SK-N-MC (cell line): ENCODE measurements at regions not wholly inside any gene's neighbourhood (a gene's known extent, or its start where the extent isn't known, plus 50 kb on each side); places are given as distances from the start of the nearest gene placed in this dataset.

Experiments used
- DNase-seq: peaks from one replicate; pipeline ENCODE4 v3.0.0-alpha.2; 2011; ENCODE audit warnings: low read depth, low spot score
- H3K27ac ChIP-seq: fragments of 200-600 bp; sonication (generic); 2 replicates; pipeline ENCODE4 v1.5.1; 2016; ENCODE audit warnings: mixed run types
- H3K36me3 ChIP-seq: fragments of 200-600 bp; sonication (generic); 2 replicates; pipeline ENCODE4 v1.6.1; 2017; ENCODE audit warnings: antibody characterized with exemption, low read length, mixed read lengths; ENCODE audit not compliant: insufficient read depth
- H3K4me3 ChIP-seq: fragments of 200-600 bp; sonication (generic); 2 replicates; pipeline ENCODE4 v1.5.1; 2016
- H3K9ac ChIP-seq: fragments of 200-600 bp; sonication (generic); 2 replicates; pipeline ENCODE4 v1.8.0; 2017; ENCODE audit warnings: mixed run types, mixed read lengths; ENCODE audit not compliant: insufficient read length
- H3K9me3 ChIP-seq: fragments of 200-600 bp; sonication (generic); 2 replicates; pipeline ENCODE4 v1.6.1; 2017; ENCODE audit warnings: low read depth, mild to moderate bottlenecking, antibody characterized with exemption, low read length, moderate library complexity, mixed read lengths
- EZH2 ChIP-seq: fragments of 200-600 bp; sonication (generic); IDR thresholded peaks from one replicate; pipeline ENCODE4 v1.6.1; 2017; ENCODE audit warnings: antibody characterized with exemption
- FOXP2 ChIP-seq: optimal IDR thresholded peaks from 2 replicates; pipeline ENCODE3; 2011; ENCODE audit warnings: mild to moderate bottlenecking, moderate library complexity; ENCODE audit not compliant: insufficient read depth; ENCODE audit errors: extremely low read length, control extremely low read depth
- POLR2AphosphoS5 ChIP-seq: IDR thresholded peaks from 2 replicates; pipeline ENCODE4 v1.6.1; 2012; ENCODE audit warnings: mild to moderate bottlenecking, low read depth, low read length, borderline replicate concordance

DNA sequence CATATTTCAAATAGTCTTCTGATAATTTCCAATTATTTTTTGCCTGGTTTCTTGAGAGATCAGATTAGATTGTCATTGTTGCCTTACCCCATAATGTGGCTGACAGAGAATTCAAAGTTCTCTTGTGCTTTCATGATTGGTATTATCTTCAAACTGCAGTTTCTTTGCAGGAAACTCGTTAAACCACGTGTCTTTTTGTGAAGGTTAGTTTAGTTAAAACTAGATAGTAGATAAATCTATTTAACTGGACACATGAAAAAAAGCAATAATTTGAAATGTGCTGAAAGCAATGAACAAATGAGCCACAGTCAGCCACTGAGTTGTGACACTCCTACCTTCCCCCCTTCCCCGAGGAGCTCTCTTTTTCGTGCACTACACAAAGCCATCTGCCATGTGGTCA is 327.5 kb upstream of the UMPS start:
- no peak overlapping the region for H3K4me3 ChIP-seq
- no peaks in the 10 kb centered on the region for H3K36me3 ChIP-seq
- no peaks in the 10 kb centered on the region for H3K9me3 ChIP-seq
- DNase-seq = no peak
- no peak overlapping the region for H3K27ac ChIP-seq
- H3K9ac ChIP-seq = no peak overlapping the region
- no peak for TF ChIP-seq POLR2AphosphoS5
- TF ChIP-seq EZH2 = no peak

DNA sequence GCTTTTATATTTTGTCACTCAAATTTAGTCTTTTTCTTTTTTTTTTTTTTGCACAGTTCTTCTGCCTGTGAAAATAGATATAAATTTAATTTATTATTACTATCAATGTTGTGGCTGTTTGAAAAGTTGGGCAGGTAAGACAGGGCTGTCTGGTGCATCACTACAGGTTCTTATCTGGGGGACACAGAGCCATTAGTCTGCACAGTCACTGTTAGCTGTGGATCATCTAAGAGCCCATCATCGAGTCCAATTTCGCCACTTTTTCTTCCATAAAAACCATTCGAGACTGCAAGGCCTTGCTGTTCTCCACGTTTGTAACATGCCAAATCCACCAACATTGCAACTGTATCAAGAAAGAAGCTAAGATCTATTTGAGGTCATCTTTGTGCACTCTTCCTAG is 325.6 kb upstream of the UMPS start:
- Histone ChIP-seq H3K36me3 (no peaks in the 10 kb centered on the region), H3K27ac (no peak overlapping the region)
- no peak for TF ChIP-seq EZH2

DNA sequence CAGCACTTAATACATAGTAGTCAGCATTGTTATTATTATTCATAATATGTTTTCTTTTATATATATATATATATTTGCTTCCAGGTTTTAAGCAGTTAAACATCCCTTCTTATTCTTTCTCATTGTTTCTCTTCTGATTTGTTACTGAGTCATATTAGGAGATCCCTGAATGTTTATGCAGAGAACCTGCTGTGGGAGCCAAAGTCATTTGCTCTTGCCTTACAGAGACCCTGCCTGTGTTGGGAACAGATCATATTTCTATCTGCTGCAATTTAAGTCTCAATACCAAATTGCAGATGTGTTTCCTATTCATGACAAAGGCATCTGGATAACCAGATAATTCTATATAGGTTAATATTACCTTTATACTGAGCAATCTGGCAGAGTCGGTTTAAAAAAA is 323.0 kb upstream of the UMPS start:
- H3K4me3 ChIP-seq = no peak overlapping the region
- TF ChIP-seq FOXP2 = no peak
- no peak for TF ChIP-seq EZH2
- no peak for TF ChIP-seq POLR2AphosphoS5
- no peak overlapping the region for H3K27ac ChIP-seq
- DNase-seq = no peak
- H3K36me3 ChIP-seq = no peaks in the 10 kb centered on the region
- no peaks in the 10 kb centered on the region for H3K9me3 ChIP-seq
- no peak overlapping the region for H3K9ac ChIP-seq

More for the DNA sequence above, 325.6 kb upstream of the UMPS start:
- no peak for DNase-seq
- H3K4me3 ChIP-seq = no peak overlapping the region
- H3K9me3 ChIP-seq = no peaks in the 10 kb centered on the region
- H3K9ac ChIP-seq = no peak overlapping the region

DNA sequence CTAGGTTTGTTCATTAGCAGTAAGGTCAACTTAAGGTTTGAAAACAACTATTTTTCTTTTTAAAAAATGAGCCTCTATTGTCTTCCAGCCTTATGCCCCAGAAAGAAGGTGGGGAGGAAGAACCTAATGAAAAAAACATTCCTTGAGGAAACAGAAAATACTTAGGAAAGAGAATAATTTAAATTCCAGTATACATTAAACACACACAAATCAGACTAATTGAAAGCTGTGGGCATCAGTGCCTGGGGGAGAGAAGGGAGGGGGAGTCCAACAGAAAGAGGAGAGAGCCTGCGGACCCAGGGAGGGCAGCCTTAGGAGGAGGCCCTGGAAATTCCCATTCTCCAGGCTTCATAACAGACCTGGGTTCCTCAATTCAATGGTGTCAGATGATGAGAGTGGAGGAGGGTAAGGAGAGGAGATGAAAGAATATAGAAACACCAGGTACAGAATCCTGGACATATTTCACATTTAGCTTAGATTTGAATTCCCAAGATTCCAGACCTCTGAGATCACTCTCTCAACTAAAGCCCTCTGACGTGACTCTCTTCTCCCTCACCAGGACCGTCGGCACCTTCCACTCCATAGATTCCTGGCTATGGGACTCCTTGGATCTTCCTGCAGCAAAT is 320.5 kb upstream of the UMPS start:
- DNase-seq = no peak
- Histone ChIP-seq H3K9ac (no peak overlapping the region), H3K9me3 (no peaks in the 10 kb centered on the region), H3K27ac (no peak overlapping the region), H3K36me3 (no peaks in the 10 kb centered on the region), H3K4me3 (no peak overlapping the region)
- TF ChIP-seq FOXP2 (no peak), POLR2AphosphoS5 (no peak), EZH2 (no peak)

DNA sequence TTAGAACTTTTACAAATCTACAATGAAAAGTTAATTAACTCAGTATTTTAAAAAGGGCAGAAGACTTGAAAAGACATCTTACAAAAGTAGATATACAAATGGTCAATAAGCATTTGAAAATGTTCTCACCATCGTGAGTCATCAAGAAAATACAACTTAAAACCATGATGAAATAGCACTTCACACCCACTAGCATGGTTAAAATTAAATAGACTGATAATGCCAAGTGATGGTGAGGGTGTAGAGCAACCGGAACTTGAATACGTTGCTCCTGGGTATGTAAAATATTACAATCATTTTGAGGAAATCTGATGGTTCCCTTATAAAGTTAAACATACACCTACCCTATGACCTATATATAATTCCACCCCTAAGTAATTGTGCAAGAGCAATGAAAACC is 319.8 kb upstream of the UMPS start:
- Histone ChIP-seq H3K27ac (no peak overlapping the region), H3K36me3 (no peaks in the 10 kb centered on the region), H3K9ac (no peak overlapping the region), H3K9me3 (no peaks in the 10 kb centered on the region), H3K4me3 (no peak overlapping the region)
- TF ChIP-seq POLR2AphosphoS5 (no peak), EZH2 (no peak), FOXP2 (no peak)
- DNase-seq = no peak

DNA sequence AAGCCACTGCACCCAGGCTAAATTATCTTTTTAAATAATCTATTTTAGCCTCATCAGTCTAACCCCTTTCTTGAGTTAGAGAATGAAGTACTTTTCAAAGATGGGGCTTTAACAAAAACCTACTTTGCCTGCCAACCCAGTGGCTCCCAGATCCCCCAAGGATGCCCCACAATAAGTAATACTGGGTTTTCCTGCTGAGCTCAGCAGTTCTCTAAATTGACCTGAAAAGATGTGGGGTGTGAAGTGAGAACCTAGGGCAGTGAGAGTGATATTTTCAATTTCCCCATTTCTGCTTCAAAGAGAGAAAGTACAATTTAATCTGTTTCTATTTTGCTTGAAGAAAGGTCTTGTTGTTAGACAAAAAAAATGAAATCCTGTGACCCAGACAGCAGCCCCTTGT is 318.5 kb upstream of the UMPS start:
- no peak for DNase-seq
- H3K27ac ChIP-seq = no peak overlapping the region
- H3K36me3 ChIP-seq = no peaks in the 10 kb centered on the region
- H3K9ac ChIP-seq = no peak overlapping the region
- no peaks in the 10 kb centered on the region for H3K9me3 ChIP-seq
- H3K4me3 ChIP-seq = no peak overlapping the region
- TF ChIP-seq EZH2 (no peak), POLR2AphosphoS5 (no peak), FOXP2 (no peak)

DNA sequence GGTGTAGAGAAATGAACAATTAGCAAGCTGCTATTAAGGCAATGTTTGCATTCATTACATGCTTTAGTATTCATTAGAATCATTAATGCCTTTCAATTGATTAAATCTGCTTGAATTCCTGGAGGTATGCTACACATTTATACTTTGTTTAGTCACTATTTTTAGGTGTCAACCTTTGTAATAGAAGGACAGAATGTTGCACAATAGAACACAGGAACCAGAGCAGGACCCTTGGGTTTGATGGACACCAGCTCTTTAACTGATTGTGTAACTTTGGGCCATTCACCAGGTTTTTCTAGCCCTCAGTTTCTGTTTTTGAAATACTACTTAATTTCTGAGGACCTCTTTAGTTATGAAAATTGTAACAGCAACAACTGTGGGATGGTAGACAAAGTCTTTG is 317.6 kb upstream of the UMPS start:
- Histone ChIP-seq H3K4me3 (no peak overlapping the region), H3K36me3 (no peaks in the 10 kb centered on the region), H3K9ac (no peak overlapping the region), H3K9me3 (no peaks in the 10 kb centered on the region), H3K27ac (no peak overlapping the region)
- DNase-seq = no peak
- TF ChIP-seq EZH2 = no peak
- TF ChIP-seq POLR2AphosphoS5 = no peak
- TF ChIP-seq FOXP2 = no peak

DNA sequence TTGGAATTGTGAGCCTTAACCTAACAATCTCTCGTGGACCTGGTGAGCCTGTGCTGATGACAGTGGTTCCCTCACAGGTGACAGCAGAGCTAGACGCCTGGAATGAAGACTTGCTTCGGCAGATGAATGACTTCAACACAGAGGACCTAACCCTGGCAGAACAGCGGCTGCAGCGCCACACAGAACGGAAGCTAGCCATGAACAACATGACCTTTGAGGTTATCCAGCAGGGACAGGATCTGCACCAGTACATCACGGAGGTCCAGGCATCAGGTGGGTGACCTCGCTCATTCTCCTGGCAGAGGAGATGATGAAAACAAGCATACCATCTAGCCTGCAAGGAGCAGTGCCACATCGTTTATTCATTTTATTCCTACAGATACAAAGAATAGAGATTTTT is 316.9 kb upstream of the UMPS start:
- no peak for DNase-seq
- TF ChIP-seq EZH2 (no peak), POLR2AphosphoS5 (no peak), FOXP2 (no peak)

DNA sequence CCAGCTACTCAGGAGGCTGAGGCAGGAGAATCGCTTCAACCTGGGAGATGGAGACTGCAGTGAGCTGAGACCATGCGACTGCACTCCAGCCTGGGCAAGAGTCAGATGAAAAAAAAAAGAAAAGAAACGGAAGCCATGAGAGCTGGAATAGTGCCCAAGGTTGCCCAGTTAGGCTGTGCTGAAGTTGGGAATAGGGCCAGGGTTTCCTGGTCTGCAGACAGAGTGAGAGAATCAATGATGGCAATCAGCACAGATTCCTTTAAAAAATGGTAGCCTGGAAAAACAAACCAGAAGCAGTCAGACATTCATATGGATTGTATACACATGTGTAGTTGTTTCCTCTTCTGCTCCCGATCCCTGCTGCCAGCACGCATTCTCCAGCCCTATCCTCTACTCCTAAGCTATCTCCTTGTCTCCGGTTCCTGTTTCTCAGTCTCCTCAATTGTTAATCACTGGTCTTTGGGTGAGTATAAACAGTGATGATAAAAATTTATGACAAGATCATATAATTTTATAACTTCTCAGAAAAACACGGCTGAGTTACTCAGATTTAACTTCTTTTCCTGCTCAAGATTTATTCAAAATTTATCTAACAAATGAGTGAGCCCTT is 316.2 kb upstream of the UMPS start:
- no peak overlapping the region for H3K4me3 ChIP-seq
- no peaks in the 10 kb centered on the region for H3K9me3 ChIP-seq
- H3K27ac ChIP-seq = no peak overlapping the region
- no peaks in the 10 kb centered on the region for H3K36me3 ChIP-seq
- H3K9ac ChIP-seq = no peak overlapping the region
- DNase-seq = no peak
- TF ChIP-seq FOXP2 (no peak), POLR2AphosphoS5 (no peak), EZH2 (no peak)

More for the DNA sequence above, 316.9 kb upstream of the UMPS start:
- H3K9me3 ChIP-seq = no peaks in the 10 kb centered on the region
- H3K4me3 ChIP-seq = no peak overlapping the region
- H3K9ac ChIP-seq = no peak overlapping the region
- no peak overlapping the region for H3K27ac ChIP-seq
- no peaks in the 10 kb centered on the region for H3K36me3 ChIP-seq
